H9 (cell line): ENCODE measurements at regions not wholly inside any gene's neighbourhood (a gene's known extent, or its start where the extent isn't known, plus 50 kb on each side); places are given as distances from the start of the nearest gene placed in this dataset.

Experiments
- DNase-seq: peaks from one replicate; pipeline ENCODE4 v3.0.0-alpha.2; 2017
- H2AFZ ChIP-seq: one replicate; pipeline ENCODE4 v1.6.1; 2013; ENCODE audit warnings: mild to moderate bottlenecking, low read length, control low read depth, moderate library complexity
- H2AK5ac ChIP-seq: 2 replicates; pipeline ENCODE4 v1.6.1; 2013; ENCODE audit warnings: low read length, control low read depth, mixed read lengths; ENCODE audit not compliant: insufficient read length
- H2BK120ac ChIP-seq: one replicate; pipeline ENCODE4 v1.6.1; 2013; ENCODE audit warnings: low read depth, mild to moderate bottlenecking, low read length, control low read depth, inconsistent platforms; ENCODE audit not compliant: poor library complexity, severe bottlenecking
- H2BK12ac ChIP-seq: 2 replicates; pipeline ENCODE4 v1.6.1; 2013; ENCODE audit warnings: low read length, control low read depth, mixed read lengths, low read depth; ENCODE audit not compliant: insufficient read length
- H2BK15ac ChIP-seq: 2 replicates; pipeline ENCODE4 v1.6.1; 2013; ENCODE audit warnings: low read depth, low read length, control low read depth
- H2BK20ac ChIP-seq: one replicate; pipeline ENCODE4 v1.6.1; 2013; ENCODE audit warnings: low read depth, mild to moderate bottlenecking, low read length, control low read depth, inconsistent platforms; ENCODE audit not compliant: poor library complexity, severe bottlenecking
- H2BK5ac ChIP-seq: 2 replicates; pipeline ENCODE4 v1.6.1; 2013; ENCODE audit warnings: low read length, control low read depth, mixed read lengths; ENCODE audit not compliant: insufficient read length
- H3K14ac ChIP-seq: 2 replicates; pipeline ENCODE4 v1.6.1; 2013; ENCODE audit warnings: low read length, control low read depth; ENCODE audit not compliant: insufficient read depth
- H3K18ac ChIP-seq: 2 replicates; pipeline ENCODE4 v1.6.1; 2013; ENCODE audit warnings: low read depth, mild to moderate bottlenecking, mixed read lengths, low read length, control low read depth; ENCODE audit not compliant: insufficient read length
- H3K23ac ChIP-seq: 2 replicates; pipeline ENCODE4 v1.6.1; 2013; ENCODE audit warnings: low read length, control low read depth, mixed read lengths, low read depth; ENCODE audit not compliant: insufficient read length
- H3K23me2 ChIP-seq: 2 replicates; pipeline ENCODE4 v1.6.1; 2013; ENCODE audit warnings: low read depth, mild to moderate bottlenecking, mixed read lengths, low read length, control low read depth; ENCODE audit not compliant: insufficient read length, poor library complexity, severe bottlenecking
- H3K27ac ChIP-seq: 2 replicates; pipeline ENCODE4 v1.5.1; 2013; ENCODE audit warnings: low read length, control low read depth, mixed read lengths, low read depth; ENCODE audit not compliant: insufficient read length
- H3K27me3 ChIP-seq: 2 replicates; pipeline ENCODE4 v1.6.1; 2013; ENCODE audit warnings: low read length, control low read depth, inconsistent platforms; ENCODE audit not compliant: insufficient read depth
- H3K4ac ChIP-seq: 2 replicates; pipeline ENCODE4 v1.6.1; 2013; ENCODE audit warnings: low read depth, mild to moderate bottlenecking, control low read depth, inconsistent platforms, low read length, moderate library complexity
- H3K4me1 ChIP-seq: 2 replicates; pipeline ENCODE4 v1.6.1; 2013; ENCODE audit warnings: low read length, control low read depth, inconsistent platforms; ENCODE audit not compliant: insufficient read depth
- H3K4me2 ChIP-seq: 2 replicates; pipeline ENCODE4 v1.6.1; 2013; ENCODE audit warnings: low read length, control low read depth, mixed read lengths; ENCODE audit not compliant: insufficient read length, insufficient read depth
- H3K56ac ChIP-seq: 2 replicates; pipeline ENCODE4 v1.6.1; 2013; ENCODE audit warnings: low read depth, mild to moderate bottlenecking, mixed read lengths, low read length, control low read depth; ENCODE audit not compliant: insufficient read length
- H3K79me1 ChIP-seq: 2 replicates; pipeline ENCODE4 v1.6.1; 2013; ENCODE audit warnings: low read depth, mild to moderate bottlenecking, moderate library complexity, low read length, control low read depth, inconsistent platforms; ENCODE audit not compliant: insufficient read depth, poor library complexity, severe bottlenecking
- H3K79me2 ChIP-seq: 2 replicates; pipeline ENCODE4 v1.6.1; 2013; ENCODE audit warnings: low read length, control low read depth, inconsistent platforms; ENCODE audit not compliant: insufficient read depth
- H3K9ac ChIP-seq: 2 replicates; pipeline ENCODE4 v1.6.1; 2013; ENCODE audit warnings: low read length, control low read depth, mixed read lengths; ENCODE audit not compliant: insufficient read length; ENCODE audit errors: extremely low read depth
- H3K9me3 ChIP-seq: one replicate; pipeline ENCODE4 v1.6.1; 2013; ENCODE audit warnings: low read depth, low read length, inconsistent platforms; ENCODE audit not compliant: control insufficient read depth
- H3T11ph ChIP-seq: one replicate; pipeline ENCODE4 v1.6.1; 2013; ENCODE audit warnings: mild to moderate bottlenecking, low read length, control low read depth, inconsistent platforms
- H4K20me1 ChIP-seq: one replicate; pipeline ENCODE4 v1.6.1; 2013; ENCODE audit not compliant: control insufficient read depth, insufficient read length, insufficient read depth
- H4K5ac ChIP-seq: 2 replicates; pipeline ENCODE4 v1.6.1; 2013; ENCODE audit warnings: low read depth, mild to moderate bottlenecking, mixed read lengths, low read length, control low read depth; ENCODE audit not compliant: insufficient read length
- H4K8ac ChIP-seq: replicated peaks from 2 replicates; pipeline ENCODE4 v1.6.1; 2013; ENCODE audit warnings: low read length, control low read depth, mixed read lengths, low read depth; ENCODE audit not compliant: insufficient read length
- H4K91ac ChIP-seq: 2 replicates; pipeline ENCODE4 v1.6.1; 2013; ENCODE audit warnings: low read depth, mild to moderate bottlenecking, moderate library complexity, mixed read lengths, low read length, control low read depth; ENCODE audit not compliant: insufficient read length
- H3K27ac Mint-ChIP-seq, 3 experiments: 2 replicates in 2 of 3; 3 replicates in 1 of 3; pipeline ENCODE4 v1.8.0; 2020 to 2021; ENCODE audit warnings: mixed read lengths in 3 of 3, mild to moderate bottlenecking in 1 of 3, moderate library complexity in 1 of 3
- H3K27me3 Mint-ChIP-seq: 2 replicates; pipeline ENCODE4 v1.8.0; 2021; ENCODE audit warnings: low read depth, mild to moderate bottlenecking, moderate library complexity, mixed read lengths
- H3K36me3 Mint-ChIP-seq, 3 experiments: 2 replicates in 2 of 3; 3 replicates in 1 of 3; pipeline ENCODE4 v1.8.0; 2020 to 2021; ENCODE audit warnings: low read depth in 3 of 3, mixed read lengths in 3 of 3; ENCODE audit not compliant: insufficient read depth in 1 of 3
- H3K4me1 Mint-ChIP-seq, 2 experiments: 2 replicates each; pipeline ENCODE4 v1.8.0; 2020; ENCODE audit warnings: mixed read lengths in 2 of 2
- H3K4me3 Mint-ChIP-seq, 2 experiments: 2 replicates in 1 of 2; 3 replicates in 1 of 2; pipeline ENCODE4 v1.8.0; 2020 to 2021; ENCODE audit warnings: mild to moderate bottlenecking in 2 of 2, mixed read lengths in 2 of 2, moderate library complexity in 1 of 2
- H3K9me3 Mint-ChIP-seq, 2 experiments: 2 replicates in 1 of 2; 3 replicates in 1 of 2; pipeline ENCODE4 v1.8.0; 2020; ENCODE audit warnings: mild to moderate bottlenecking in 2 of 2, mixed read lengths in 2 of 2, moderate library complexity in 1 of 2
- WGBS: extraction: QIAGEN DNeasy Blood & Tissue Kit; methylation state at CpG from one replicate; pipeline ENCODE4 v1.1.7; 2013; ENCODE audit warnings: missing lambda C conversion rate, low lambda C conversion rate, mixed read lengths; ENCODE audit not compliant: insufficient read length; ENCODE audit errors: extremely low coverage; 5-methylcytosine and 5-hydroxymethylcytosine counted together
- TF ChIP-seq, protein P1 (sequence below): fragments of 200-600 bp; sonication (generic); conservative IDR thresholded peaks from 3 replicates; pipeline ENCODE4 v1.8.0; 2021; ENCODE audit warnings: antibody characterized with exemption, mild to moderate bottlenecking

DNA sequence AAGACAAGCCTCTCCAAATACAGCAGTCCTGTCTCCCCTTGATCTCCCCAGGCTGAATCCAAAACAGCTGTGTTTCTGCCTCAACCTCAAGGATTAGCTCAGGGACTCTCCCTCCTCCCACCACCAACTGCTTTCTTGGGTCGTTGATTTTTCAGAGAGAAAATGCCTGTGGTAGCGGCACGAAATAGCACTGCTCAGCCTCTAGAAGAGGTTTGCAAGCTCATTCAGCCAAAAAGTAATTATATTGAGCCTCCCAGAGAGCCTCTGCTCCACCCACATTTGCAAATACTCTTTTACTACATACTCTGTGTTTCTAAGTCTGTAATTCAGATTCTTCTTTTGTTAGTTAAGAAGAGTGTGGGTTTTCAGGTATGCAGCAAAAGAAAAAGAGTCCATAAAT lies 396.4 kb upstream of the TNP1 start:
- no peak for DNase-seq

More for the DNA sequence above, 396.4 kb upstream of the TNP1 start:
- no peak overlapping the region for H3K14ac ChIP-seq
- no peak overlapping the region for H2BK15ac ChIP-seq
- Mint-ChIP-seq H3K4me3 (no peak overlapping the region), H3K9me3 (no peaks in the 10 kb centered on the region), H3K27me3 (peaks cover 63% of the 10 kb centered on the region), H3K27ac (no peak overlapping the region), H3K36me3 (no peaks in the 10 kb centered on the region), H3K4me1 (peaks cover 0 to 9% of the 10 kb centered on the region in 2 experiments; a peak in 2 of 4 replicates)
- H4K20me1 ChIP-seq, result no peaks in the 10 kb centered on the region
- H3K4me1 ChIP-seq, result no peaks in the 10 kb centered on the region
- H4K91ac ChIP-seq, result no peak overlapping the region
- H3K56ac ChIP-seq, result no peak overlapping the region
- H3K9ac ChIP-seq, result no peak overlapping the region
- H3K27ac ChIP-seq, result no peak overlapping the region
- H4K5ac ChIP-seq, result no peak overlapping the region
- no peak overlapping the region for H3K18ac ChIP-seq
- no peak overlapping the region for H3K23ac ChIP-seq
- no peak overlapping the region for H2BK5ac ChIP-seq
- TF ChIP-seq, protein P1, sequence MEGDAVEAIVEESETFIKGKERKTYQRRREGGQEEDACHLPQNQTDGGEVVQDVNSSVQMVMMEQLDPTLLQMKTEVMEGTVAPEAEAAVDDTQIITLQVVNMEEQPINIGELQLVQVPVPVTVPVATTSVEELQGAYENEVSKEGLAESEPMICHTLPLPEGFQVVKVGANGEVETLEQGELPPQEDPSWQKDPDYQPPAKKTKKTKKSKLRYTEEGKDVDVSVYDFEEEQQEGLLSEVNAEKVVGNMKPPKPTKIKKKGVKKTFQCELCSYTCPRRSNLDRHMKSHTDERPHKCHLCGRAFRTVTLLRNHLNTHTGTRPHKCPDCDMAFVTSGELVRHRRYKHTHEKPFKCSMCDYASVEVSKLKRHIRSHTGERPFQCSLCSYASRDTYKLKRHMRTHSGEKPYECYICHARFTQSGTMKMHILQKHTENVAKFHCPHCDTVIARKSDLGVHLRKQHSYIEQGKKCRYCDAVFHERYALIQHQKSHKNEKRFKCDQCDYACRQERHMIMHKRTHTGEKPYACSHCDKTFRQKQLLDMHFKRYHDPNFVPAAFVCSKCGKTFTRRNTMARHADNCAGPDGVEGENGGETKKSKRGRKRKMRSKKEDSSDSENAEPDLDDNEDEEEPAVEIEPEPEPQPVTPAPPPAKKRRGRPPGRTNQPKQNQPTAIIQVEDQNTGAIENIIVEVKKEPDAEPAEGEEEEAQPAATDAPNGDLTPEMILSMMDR, result no peak
- no peak overlapping the region for H2BK12ac ChIP-seq
- no CpG with 5 or more reads among the region's 3 CpGs for WGBS
- no peak overlapping the region for H2AFZ ChIP-seq
- no peak overlapping the region for H2BK120ac ChIP-seq
- no peaks in the 10 kb centered on the region for H3K9me3 ChIP-seq
- H2AK5ac ChIP-seq, result no peak overlapping the region
- H4K8ac ChIP-seq, result no peak overlapping the region
- H3K27me3 ChIP-seq, result peaks cover 3% of the 10 kb centered on the region; the same call in 1 of the 2 replicates
- no peaks in the 10 kb centered on the region for H3K79me2 ChIP-seq
- no peaks in the 10 kb centered on the region for H3K23me2 ChIP-seq
- no peaks in the 10 kb centered on the region for H3K79me1 ChIP-seq
- no peak overlapping the region for H2BK20ac ChIP-seq
- no peak overlapping the region for H3K4me2 ChIP-seq
- no peak overlapping the region for H3K4ac ChIP-seq
- no peak overlapping the region for H3T11ph ChIP-seq
